ENCODE measurements at regions not wholly inside any gene's neighbourhood (a gene's known extent, or its start where the extent isn't known, plus 50 kb on each side); places are given as distances from the start of the nearest gene placed in this dataset.

DNA sequence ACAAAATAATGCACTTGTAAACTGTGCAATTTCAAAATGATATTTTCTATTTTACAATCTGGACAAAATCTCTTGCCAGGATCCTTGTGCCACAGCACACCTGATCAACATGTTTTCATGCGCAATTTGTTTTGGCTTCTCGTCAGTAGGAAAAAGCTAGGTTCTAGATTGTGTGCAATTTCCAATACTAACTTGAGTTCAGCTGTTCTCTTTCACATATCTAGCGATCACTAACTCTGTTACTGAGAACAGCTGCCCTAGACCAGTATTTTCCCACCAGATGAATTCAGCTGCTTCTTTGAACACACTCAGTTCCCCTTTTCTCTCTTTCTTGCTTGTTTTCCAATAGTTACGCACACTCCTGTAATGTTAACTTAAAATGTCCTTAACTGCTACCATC lies 131.2 kb downstream of the MAGEB5 start:
- TF ChIP-seq, protein P1, sequence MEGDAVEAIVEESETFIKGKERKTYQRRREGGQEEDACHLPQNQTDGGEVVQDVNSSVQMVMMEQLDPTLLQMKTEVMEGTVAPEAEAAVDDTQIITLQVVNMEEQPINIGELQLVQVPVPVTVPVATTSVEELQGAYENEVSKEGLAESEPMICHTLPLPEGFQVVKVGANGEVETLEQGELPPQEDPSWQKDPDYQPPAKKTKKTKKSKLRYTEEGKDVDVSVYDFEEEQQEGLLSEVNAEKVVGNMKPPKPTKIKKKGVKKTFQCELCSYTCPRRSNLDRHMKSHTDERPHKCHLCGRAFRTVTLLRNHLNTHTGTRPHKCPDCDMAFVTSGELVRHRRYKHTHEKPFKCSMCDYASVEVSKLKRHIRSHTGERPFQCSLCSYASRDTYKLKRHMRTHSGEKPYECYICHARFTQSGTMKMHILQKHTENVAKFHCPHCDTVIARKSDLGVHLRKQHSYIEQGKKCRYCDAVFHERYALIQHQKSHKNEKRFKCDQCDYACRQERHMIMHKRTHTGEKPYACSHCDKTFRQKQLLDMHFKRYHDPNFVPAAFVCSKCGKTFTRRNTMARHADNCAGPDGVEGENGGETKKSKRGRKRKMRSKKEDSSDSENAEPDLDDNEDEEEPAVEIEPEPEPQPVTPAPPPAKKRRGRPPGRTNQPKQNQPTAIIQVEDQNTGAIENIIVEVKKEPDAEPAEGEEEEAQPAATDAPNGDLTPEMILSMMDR (IDR thresholded peaks at IDR 0.05; ENCODE audit: insufficient read depth, low read length, poor library complexity, severe bottlenecking), result no peak
- no peak for TF ChIP-seq EZH2phosphoT487 (conservative IDR thresholded peaks at IDR 0.05; ENCODE audit: low read length)

Data from SU-DHL-6 (cell line).